DMS 273 (cell line): ENCODE measurements at regions not wholly inside any gene's neighbourhood (a gene's known extent, or its start where the extent isn't known, plus 50 kb on each side); places are given as distances from the start of the nearest gene placed in this dataset.
A peak's percentile ranks its signal among the peaks of the same experiment; 100 is the strongest.

Source experiments
- DNase-seq: peaks from one replicate; lab custom pipeline; 2025; ENCODE audit not compliant: unreplicated experiment; lab: John Stamatoyannopoulos, UW

DNA sequence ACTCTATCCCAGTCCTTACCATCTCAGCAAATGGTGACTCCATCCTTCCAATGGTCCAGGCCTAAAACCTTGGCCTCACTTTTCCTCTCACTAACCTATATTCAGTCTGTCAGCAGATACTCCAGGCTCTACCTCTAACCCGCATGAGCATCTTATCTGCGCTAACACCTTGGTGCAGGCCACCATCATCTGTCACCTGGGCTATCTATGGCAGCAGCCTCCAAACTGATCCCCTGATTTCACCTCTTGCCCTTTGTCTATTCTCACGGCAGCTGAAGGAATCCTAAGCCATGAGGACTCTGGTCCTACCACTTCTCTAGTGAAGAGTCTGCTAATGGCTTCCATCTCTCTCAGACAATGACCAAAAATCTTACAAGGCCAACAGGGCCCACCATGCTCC lies 57.9 kb upstream of the CCL1 start:
- DNase-seq: no peak

GRCh38 chr17:34420254-34420766 lies 57.3 kb upstream of the CCL1 start:
- peak; percentile 79 for DNase-seq

DNA sequence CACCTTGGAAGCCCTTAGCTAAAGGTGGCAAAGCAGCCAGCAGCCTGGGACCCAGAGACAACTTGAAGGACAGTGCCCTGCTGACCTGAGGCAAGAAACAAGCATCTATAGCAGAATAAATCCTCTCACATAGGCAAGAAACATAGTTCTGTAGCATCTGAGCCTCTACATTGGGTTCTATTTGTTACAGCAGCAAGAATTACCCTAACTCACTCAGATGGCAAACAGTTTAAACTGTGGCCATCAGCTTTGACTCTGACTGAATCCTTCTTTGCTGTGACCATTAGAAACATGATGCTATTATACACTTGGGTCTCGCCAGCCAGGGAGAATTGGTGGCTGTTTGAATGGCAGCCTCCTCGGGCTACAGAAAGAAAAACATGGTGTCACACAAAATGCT lies 53.1 kb upstream of the CCL1 start:
- DNase-seq: no peak

DNA sequence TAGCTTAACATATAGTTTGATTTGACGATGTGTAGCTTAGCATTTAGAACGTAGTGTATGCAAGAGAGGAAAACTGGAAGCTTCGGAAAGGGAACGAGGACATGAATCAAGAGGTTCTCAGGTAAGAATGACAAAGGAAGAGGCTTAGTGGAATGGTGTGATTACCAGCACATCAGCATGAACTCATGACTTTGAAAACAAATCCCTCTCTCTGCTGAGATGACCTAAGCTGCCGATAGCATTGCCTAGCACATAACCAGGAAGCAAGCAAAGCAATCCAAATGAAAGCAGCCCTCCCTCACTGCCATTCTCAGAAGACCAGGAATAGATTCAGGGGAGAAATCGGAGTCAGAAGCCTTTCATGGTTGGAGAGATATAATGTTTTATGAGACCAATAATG lies 51.3 kb upstream of the CCL1 start:
- DNase-seq: no peak

DNA sequence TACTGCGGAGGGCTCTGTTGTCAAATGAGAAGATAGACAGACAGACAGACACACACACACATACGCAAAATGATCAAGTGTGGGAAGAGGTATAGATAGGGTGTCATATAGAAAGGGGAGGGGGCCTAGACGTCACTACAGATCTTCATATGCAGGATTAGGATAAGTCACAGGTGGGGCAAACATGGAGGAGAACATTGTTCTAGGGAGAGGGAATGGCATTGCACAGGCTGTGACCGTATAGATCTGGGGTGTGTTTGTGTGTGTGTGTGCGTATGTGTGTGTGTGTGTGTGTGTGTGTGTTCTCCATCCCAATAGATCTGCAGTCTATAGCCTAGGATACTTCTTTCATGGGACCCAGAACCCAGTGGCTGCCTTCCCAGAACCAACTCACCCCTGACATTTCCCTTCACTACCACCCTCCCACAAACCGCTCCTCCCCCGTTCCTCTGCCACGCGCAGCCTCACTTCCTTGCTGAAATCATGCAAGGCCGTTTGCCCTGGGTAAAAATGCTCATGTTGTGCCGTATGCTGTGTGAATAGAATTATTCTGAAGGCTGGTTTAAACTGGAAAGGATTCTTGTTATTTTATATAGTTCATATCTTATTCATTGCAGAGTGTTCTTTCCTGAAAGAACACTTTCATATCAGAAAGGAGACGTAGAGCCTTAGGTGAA lies 50.5 kb upstream of the CCL1 start:
- DNase-seq: no peak

DNA sequence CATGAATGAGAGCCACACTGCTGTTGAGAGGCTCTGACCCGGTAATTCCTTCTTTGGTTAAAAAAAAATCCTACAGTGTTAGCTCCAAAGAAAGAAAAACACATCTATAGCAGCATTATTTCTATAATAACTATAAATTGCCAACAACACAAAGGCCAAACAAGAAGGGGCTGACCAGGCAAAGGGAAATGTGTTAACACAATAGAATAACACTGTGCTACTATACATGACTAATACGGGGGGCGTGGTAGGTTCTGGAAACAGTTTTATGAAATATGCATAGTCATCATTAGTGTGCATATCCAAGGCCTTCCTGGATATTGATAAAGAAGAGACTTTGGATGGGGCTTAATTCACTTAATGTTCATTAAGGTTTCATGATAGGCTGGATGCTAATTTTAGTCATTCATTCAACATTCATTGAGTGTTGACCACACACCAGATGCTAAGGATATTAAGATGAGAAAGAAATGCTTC lies 50.0 kb upstream of the CCL1 start:
- no peak for DNase-seq
